CD14-positive monocyte (primary cell): ENCODE measurements at regions not wholly inside any gene's neighbourhood (a gene's known extent, or its start where the extent isn't known, plus 50 kb on each side); places are given as distances from the start of the nearest gene placed in this dataset.

ENCODE experiments used
- DNase-seq, 3 donors: peaks; one replicate each; pipeline ENCODE4 v3.0.0-alpha.2; 2011 to 2022
- H2AFZ ChIP-seq: 2 replicates; pipeline ENCODE4 v1.6.0; 2012; ENCODE audit warnings: mild to moderate bottlenecking, low read depth, low read length, inconsistent platforms; ENCODE audit not compliant: insufficient read depth, poor library complexity, severe bottlenecking
- H3K27ac ChIP-seq, 2 donors: 1 replicate in 1 of 2; 2 replicates in 1 of 2; pipeline ENCODE4 v1.5.1; 2012 to 2013; ENCODE audit warnings: low read length in 2 of 2, control low read depth in 1 of 2, inconsistent platforms in 1 of 2, low read depth in 1 of 2, mild to moderate bottlenecking in 1 of 2
- H3K27me3 ChIP-seq, 2 donors: one replicate each; pipeline versions ENCODE4 v1.6.0 to v1.6.1; 2011 to 2013; ENCODE audit warnings: low read length in 2 of 2; ENCODE audit not compliant: control insufficient read depth in 2 of 2, insufficient read depth in 2 of 2
- H3K36me3 ChIP-seq, 2 donors: replicated peaks in 1 of 2; 1 replicate in 1 of 2; 2 replicates in 1 of 2; pipeline versions ENCODE4 v1.5.1 to v1.6.1; 2012 to 2013; ENCODE audit warnings: low read length in 2 of 2, control low read depth in 1 of 2, inconsistent platforms in 1 of 2, mild to moderate bottlenecking in 1 of 2; ENCODE audit not compliant: insufficient read depth in 2 of 2, control insufficient read depth in 1 of 2
- H3K4me1 ChIP-seq, 2 donors: 1 replicate in 1 of 2; 2 replicates in 1 of 2; pipeline versions ENCODE4 v1.5.1 to v1.6.1; 2012 to 2013; ENCODE audit warnings: low read length in 2 of 2, control low read depth in 1 of 2, inconsistent platforms in 1 of 2, mild to moderate bottlenecking in 1 of 2, moderate library complexity in 1 of 2; ENCODE audit not compliant: insufficient read depth in 2 of 2, control insufficient read depth in 1 of 2
- H3K4me2 ChIP-seq: replicated peaks from 2 replicates; pipeline ENCODE3; 2012; ENCODE audit warnings: low read length, moderate library complexity, mild to moderate bottlenecking; ENCODE audit not compliant: poor library complexity, severe bottlenecking; ENCODE audit errors: extremely low read depth
- H3K4me3 ChIP-seq, 3 experiments: fragments of 200-600 bp in 1 of 3; sonication (generic) in 1 of 3; replicated peaks in 1 of 3; 1 replicate in 2 of 3; 2 replicates in 1 of 3; pipeline ENCODE4 v1.5.1; 2011 to 2013; ENCODE audit warnings: low read length in 3 of 3, mild to moderate bottlenecking in 3 of 3, control low read depth in 2 of 3, low read depth in 2 of 3, inconsistent platforms in 1 of 3, moderate library complexity in 1 of 3
- H3K79me2 ChIP-seq: 2 replicates; pipeline ENCODE4 v1.6.0; 2012; ENCODE audit warnings: mild to moderate bottlenecking, control low read depth, inconsistent platforms, low read length, moderate library complexity; ENCODE audit not compliant: insufficient read depth
- H3K9ac ChIP-seq: 2 replicates; pipeline ENCODE4 v1.6.0; 2017; ENCODE audit warnings: low read length, mild to moderate bottlenecking; ENCODE audit not compliant: insufficient read depth, poor library complexity, severe bottlenecking
- H3K9me3 ChIP-seq, 2 donors: replicated peaks in 1 of 2; 1 replicate in 1 of 2; 2 replicates in 1 of 2; pipeline versions ENCODE4 v1.5.1 to v1.6.1; 2012 to 2013; ENCODE audit warnings: low read length in 2 of 2, control low read depth in 1 of 2; ENCODE audit not compliant: control insufficient read depth in 1 of 2, insufficient read depth in 1 of 2
- H4K20me1 ChIP-seq: 2 replicates; pipeline ENCODE4 v1.6.0; 2012; ENCODE audit warnings: mild to moderate bottlenecking, low read length, control low read depth, moderate library complexity; ENCODE audit not compliant: insufficient read depth
- H3K27ac Mint-ChIP-seq, 7 donors: one replicate each; pipeline ENCODE4 v1.8.0; 2020; ENCODE audit warnings: mild to moderate bottlenecking in 7 of 7, mixed read lengths in 7 of 7, moderate library complexity in 6 of 7, inconsistent platforms in 2 of 7
- H3K27me3 Mint-ChIP-seq, 3 donors: one replicate each; pipeline ENCODE4 v1.8.0; 2021 to 2022; ENCODE audit warnings: low read depth in 3 of 3, mild to moderate bottlenecking in 3 of 3, mixed read lengths in 3 of 3, moderate library complexity in 3 of 3, inconsistent platforms in 1 of 3
- H3K36me3 Mint-ChIP-seq, 2 donors: one replicate each; pipeline ENCODE4 v1.8.0; 2020; ENCODE audit warnings: mixed read lengths in 2 of 2, inconsistent platforms in 1 of 2, mild to moderate bottlenecking in 1 of 2
- H3K4me1 Mint-ChIP-seq: one replicate; pipeline ENCODE4 v1.8.0; 2020; ENCODE audit warnings: mild to moderate bottlenecking, mixed read lengths
- H3K4me3 Mint-ChIP-seq, 2 donors: one replicate each; pipeline ENCODE4 v1.8.0; 2020; ENCODE audit warnings: mild to moderate bottlenecking in 2 of 2, mixed read lengths in 2 of 2, moderate library complexity in 1 of 2
- H3K9me3 Mint-ChIP-seq, 7 donors: one replicate each; pipeline ENCODE4 v1.8.0; 2020 to 2022; ENCODE audit warnings: mixed read lengths in 7 of 7, mild to moderate bottlenecking in 6 of 7, moderate library complexity in 6 of 7, inconsistent platforms in 2 of 7
- WGBS: methylation state at CpG from one replicate; pipeline ENCODE4 v1.1.5; 2013; ENCODE audit warnings: missing lambda C conversion rate; ENCODE audit not compliant: insufficient coverage; 5-methylcytosine and 5-hydroxymethylcytosine counted together
- intact Hi-C, 2 donors: fragments of 100-400 bp; cut with micrococcal nuclease; formaldehyde crosslinking; loops; one replicate each; pipeline versions ENCODE4 v1.15.0 to v1.15.1; 2023
- TF ChIP-seq, protein P1 (sequence below): fragments of 200-600 bp; IDR thresholded peaks from one replicate; pipeline ENCODE4 v1.8.0; 2022; ENCODE audit warnings: antibody characterized with exemption, mild to moderate bottlenecking

DNA sequence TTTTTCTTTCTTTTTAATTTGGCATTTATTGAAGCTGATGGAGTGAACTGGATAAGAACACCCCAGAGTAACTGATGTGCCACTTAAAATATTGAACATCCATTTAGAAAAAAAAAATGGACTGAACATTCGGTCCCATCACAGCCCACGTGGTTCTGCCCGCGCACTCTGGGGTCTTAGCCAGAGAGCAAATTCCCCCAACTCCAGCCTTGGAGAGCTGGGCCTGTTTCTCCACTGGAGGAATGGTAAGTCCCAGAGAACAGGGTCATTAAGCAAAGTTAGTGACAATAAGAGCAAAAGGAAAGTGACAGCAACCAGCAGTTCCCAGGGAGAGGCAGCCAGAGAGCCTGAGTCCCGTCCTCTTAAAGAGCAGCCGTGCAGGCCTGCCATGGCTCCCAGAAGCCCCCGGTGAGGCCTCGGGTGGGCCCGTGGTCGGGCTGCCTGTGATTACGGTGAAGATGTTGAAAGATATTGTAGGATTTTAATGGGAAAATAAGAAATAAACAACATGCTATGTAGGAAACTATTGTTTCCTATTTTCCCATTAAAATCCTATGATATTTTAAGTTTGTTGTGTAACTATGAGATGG, 487.9 kb upstream of the MKI67 start:
- H3K4me1 Mint-ChIP-seq = no peaks in the 10 kb centered on the region
- H3K27ac Mint-ChIP-seq = no peak overlapping the region
- TF ChIP-seq, protein P1, sequence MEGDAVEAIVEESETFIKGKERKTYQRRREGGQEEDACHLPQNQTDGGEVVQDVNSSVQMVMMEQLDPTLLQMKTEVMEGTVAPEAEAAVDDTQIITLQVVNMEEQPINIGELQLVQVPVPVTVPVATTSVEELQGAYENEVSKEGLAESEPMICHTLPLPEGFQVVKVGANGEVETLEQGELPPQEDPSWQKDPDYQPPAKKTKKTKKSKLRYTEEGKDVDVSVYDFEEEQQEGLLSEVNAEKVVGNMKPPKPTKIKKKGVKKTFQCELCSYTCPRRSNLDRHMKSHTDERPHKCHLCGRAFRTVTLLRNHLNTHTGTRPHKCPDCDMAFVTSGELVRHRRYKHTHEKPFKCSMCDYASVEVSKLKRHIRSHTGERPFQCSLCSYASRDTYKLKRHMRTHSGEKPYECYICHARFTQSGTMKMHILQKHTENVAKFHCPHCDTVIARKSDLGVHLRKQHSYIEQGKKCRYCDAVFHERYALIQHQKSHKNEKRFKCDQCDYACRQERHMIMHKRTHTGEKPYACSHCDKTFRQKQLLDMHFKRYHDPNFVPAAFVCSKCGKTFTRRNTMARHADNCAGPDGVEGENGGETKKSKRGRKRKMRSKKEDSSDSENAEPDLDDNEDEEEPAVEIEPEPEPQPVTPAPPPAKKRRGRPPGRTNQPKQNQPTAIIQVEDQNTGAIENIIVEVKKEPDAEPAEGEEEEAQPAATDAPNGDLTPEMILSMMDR = no peak
- WGBS = 85% methylated on average over 5 of the region's 11 CpGs
- intact Hi-C loops = no loop called here
- H3K27me3 Mint-ChIP-seq = peaks cover 0 to 3% (median 0%) of the 10 kb centered on the region in 3 donors
- no peaks in the 10 kb centered on the region for H3K36me3 Mint-ChIP-seq
- H3K4me3 ChIP-seq = no peak overlapping the region
- H2AFZ ChIP-seq = no peak overlapping the region
- DNase-seq = no peak
- no peak overlapping the region for H3K27ac ChIP-seq
- no peak overlapping the region for H3K4me3 Mint-ChIP-seq
- H3K4me2 ChIP-seq = no peak overlapping the region
- no peaks in the 10 kb centered on the region for H3K79me2 ChIP-seq
- no peaks in the 10 kb centered on the region for H3K4me1 ChIP-seq
- peaks cover 0 to 8% (median 0%) of the 10 kb centered on the region in 7 donors for H3K9me3 Mint-ChIP-seq
- no peak overlapping the region for H3K9ac ChIP-seq
- no peaks in the 10 kb centered on the region for H3K9me3 ChIP-seq
- no peaks in the 10 kb centered on the region for H4K20me1 ChIP-seq
- H3K27me3 ChIP-seq = no peaks in the 10 kb centered on the region
- H3K36me3 ChIP-seq = no peaks in the 10 kb centered on the region

DNA sequence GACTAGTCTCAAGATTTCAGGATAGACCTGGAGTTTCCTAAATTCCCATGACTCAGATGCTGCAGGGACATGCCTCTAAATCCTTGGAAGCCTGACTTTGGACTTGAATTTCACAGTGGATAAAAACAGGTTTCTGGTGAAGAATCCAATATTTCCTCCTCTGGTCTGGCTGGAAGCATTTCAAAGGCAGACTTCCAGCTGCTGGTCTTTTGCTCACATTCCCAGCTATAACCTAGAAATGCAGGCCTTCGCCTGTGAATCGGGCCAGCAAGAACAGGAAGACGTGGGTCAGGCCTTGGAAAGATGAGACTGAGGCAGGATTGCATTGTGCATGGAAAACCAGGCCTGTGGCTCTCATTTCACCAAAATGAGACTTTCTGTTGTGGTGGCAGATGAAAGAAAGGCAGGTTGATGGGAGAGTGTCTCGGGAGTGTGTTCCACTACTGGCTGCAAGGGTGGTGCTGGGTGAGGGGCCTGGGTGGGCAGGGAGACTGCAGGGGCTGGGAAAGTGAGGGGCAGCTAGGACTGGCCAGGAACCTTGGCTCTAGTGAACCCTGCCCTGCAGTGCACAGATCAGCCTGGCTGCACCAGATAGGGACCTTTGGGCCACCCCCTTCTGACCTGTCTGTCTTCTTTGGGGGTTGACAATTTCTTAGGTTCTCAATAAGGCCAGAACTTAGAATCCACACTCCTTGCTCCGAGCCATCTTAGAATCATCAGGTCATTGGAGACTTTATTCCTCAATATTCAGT, 488.8 kb upstream of the MKI67 start:
- no peak for DNase-seq
- Histone ChIP-seq H3K27me3 (no peaks in the 10 kb centered on the region), H3K4me2 (no peak overlapping the region), H3K36me3 (no peaks in the 10 kb centered on the region), H3K4me3 (no peak overlapping the region), H3K4me1 (no peaks in the 10 kb centered on the region), H3K27ac (no peak overlapping the region), H3K79me2 (no peaks in the 10 kb centered on the region), H4K20me1 (no peaks in the 10 kb centered on the region), H2AFZ (no peak overlapping the region), H3K9ac (no peak overlapping the region), H3K9me3 (no peaks in the 10 kb centered on the region)
- H3K36me3 Mint-ChIP-seq = no peaks in the 10 kb centered on the region
- TF ChIP-seq, protein P1 = no peak
- no peak overlapping the region for H3K27ac Mint-ChIP-seq
- intact Hi-C loops = no loop called here
- no peaks in the 10 kb centered on the region for H3K4me1 Mint-ChIP-seq
- no peaks in the 10 kb centered on the region for H3K27me3 Mint-ChIP-seq
- H3K4me3 Mint-ChIP-seq = no peak overlapping the region
- 100% methylated on average over 2 of the region's 5 CpGs for WGBS
- H3K9me3 Mint-ChIP-seq = peaks cover 0 to 6% (median 0%) of the 10 kb centered on the region in 7 donors
